ENCODE measurements at regions not wholly inside any gene's neighbourhood (a gene's known extent, or its start where the extent isn't known, plus 50 kb on each side); places are given as distances from the start of the nearest gene placed in this dataset.

- TF ChIP-seq MYC (IDR thresholded peaks at IDR 0.05; ENCODE audit: low read depth, low read length) (no peak), MYC (CRISPR knock-in tag; IDR thresholded peaks at IDR 0.05; ENCODE audit: borderline replicate concordance, low read depth) (no peak), ZNF583 (CRISPR knock-in tag; IDR thresholded peaks at IDR 0.05) (no peak), DPF2 (IDR thresholded peaks at IDR 0.05) (no peak), STAT5B (CRISPR knock-in tag; IDR thresholded peaks at IDR 0.05) (no peak)
These were observed 361.6 kb upstream of the SLC30A5 start (continued) for GRCh38 chr5:68732251-68732650.

- WGBS (ENCODE audit: insufficient coverage, low coverage, missing lambda C conversion rate): 2% methylated on average over 4 of the region's 4 CpGs
- DNase-seq (ENCODE audit: extremely low read depth in 1 of 4, low spot score in 3 of 4): no peak
- Histone ChIP-seq H3K4me2 (ENCODE audit: insufficient read depth, low read length) (no peak overlapping the region), H3K27ac (ENCODE audit: extremely low read depth, low read depth, low read length) (no peak overlapping the region), H3K4me3 (no peak overlapping the region), H3K9me3 (replicated peaks; ENCODE audit: control insufficient read depth, insufficient read depth, low read depth, low read length) (no peaks in the 10 kb centered on the region), H3K4me1 (replicated peaks in 1 of 2; ENCODE audit: control insufficient read depth in 2 of 2, insufficient read depth in 2 of 2, low read length in 2 of 2) (no peaks in the 10 kb centered on the region; a peak in 1 of 5 replicates), H2AFZ (ENCODE audit: low read depth, low read length) (no peak overlapping the region), H3K9me1 (ENCODE audit: control insufficient read depth, insufficient read depth, low read length) (no peaks in the 10 kb centered on the region), H4K20me1 (replicated peaks; ENCODE audit: control insufficient read depth, insufficient read depth, low read length) (no peaks in the 10 kb centered on the region), H3K27me3 (ENCODE audit: control insufficient read depth in 2 of 2, insufficient read depth in 2 of 2, low read length in 2 of 2) (peaks cover 21 to 28% of the 10 kb centered on the region in 2 experiments; a peak in 4 of 5 replicates), H3K9ac (ENCODE audit: insufficient read depth in 1 of 2, low read depth in 2 of 2, low read length in 2 of 2) (no peak overlapping the region), H3K79me2 (ENCODE audit: control insufficient read depth, insufficient read depth, low read length) (no peaks in the 10 kb centered on the region), H3K36me3 (ENCODE audit: control insufficient read depth, insufficient read depth, low read length) (no peaks in the 10 kb centered on the region)
- no TSS peak for BruUV-seq (replicated peaks)
- in situ Hi-C loops (cut with MboI) (no loop called here), intact Hi-C loops (cut with micrococcal nuclease) (no loop called here)
- no peak for TF ChIP-seq CHCHD3 (CRISPR knock-in tag; IDR thresholded peaks at IDR 0.05)
- no peak for TF ChIP-seq BRF2 (IDR thresholded peaks at IDR 0.05; ENCODE audit: borderline replicate concordance, insufficient read depth, insufficient read length)
- TF ChIP-seq MEIS2 (IDR thresholded peaks at IDR 0.05; ENCODE audit: partially characterized antibody): no peak
- TF ChIP-seq ZNF282 (CRISPR knock-in tag; IDR thresholded peaks at IDR 0.05): no peak
- no peak for TF ChIP-seq ELF1 (tag; IDR thresholded peaks at IDR 0.05)
- no peak for TF ChIP-seq IFI16 (CRISPR knock-in tag; IDR thresholded peaks at IDR 0.05)
- no peak for TF ChIP-seq E2F3 (CRISPR knock-in tag; IDR thresholded peaks at IDR 0.05)
- TF ChIP-seq ZZZ3 (IDR thresholded peaks at IDR 0.05): no peak
- no peak for TF ChIP-seq ZNF584 (CRISPR knock-in tag; IDR thresholded peaks at IDR 0.05; ENCODE audit: low read depth)
- no peak for TF ChIP-seq EWSR1 (IDR thresholded peaks at IDR 0.05; ENCODE audit: borderline replicate concordance, low read depth, partially characterized antibody)
- no peak for TF ChIP-seq GTF3C2 (IDR thresholded peaks at IDR 0.05; ENCODE audit: borderline replicate concordance, extremely low read depth, insufficient read length)
- FAIRE-seq: no peak
- no peak for ATAC-seq
- ChIA-PET CTCF (ENCODE audit: low intra/inter-chr PET ratio) (no interaction called here), POLR2A (no interaction called here)
These were observed 359.0 kb upstream of the SLC30A5 start for GRCh38 chr5:68734781-68735180.

Measured in K562 (cell line).